Hepatocyte (in vitro differentiated cells): ENCODE measurements at regions not wholly inside any gene's neighbourhood (a gene's known extent, or its start where the extent isn't known, plus 50 kb on each side); places are given as distances from the start of the nearest gene placed in this dataset.
A peak's percentile ranks its signal among the peaks of the same experiment; 100 is the strongest.

ENCODE experiments used
- DNase-seq: peaks from one replicate; pipeline ENCODE4 v3.0.0-alpha.2; 2016; ENCODE audit warnings: low spot score
- H2AFZ ChIP-seq: fragments of 200-600 bp; sonication (generic); 2 replicates; pipeline ENCODE4 v1.6.0; 2016; ENCODE audit warnings: antibody characterized with exemption, mild to moderate bottlenecking
- H3K27ac ChIP-seq: fragments of 200-600 bp; sonication (generic); 2 replicates; pipeline ENCODE4 v1.5.1; 2016; ENCODE audit warnings: mild to moderate bottlenecking
- H3K27me3 ChIP-seq: fragments of 200-600 bp; sonication (generic); 2 replicates; pipeline ENCODE4 v1.6.1; 2016
- H3K36me3 ChIP-seq: fragments of 200-600 bp; sonication (generic); replicated peaks from 2 replicates; pipeline ENCODE4 v1.5.1; 2016; ENCODE audit warnings: low read depth; ENCODE audit not compliant: insufficient read depth
- H3K4me1 ChIP-seq: fragments of 200-600 bp; sonication (generic); 2 replicates; pipeline ENCODE4 v1.5.1; 2016; ENCODE audit warnings: mild to moderate bottlenecking, moderate library complexity; ENCODE audit not compliant: insufficient read depth
- H3K4me2 ChIP-seq: fragments of 200-600 bp; sonication (generic); 2 replicates; pipeline ENCODE4 v1.6.0; 2016
- H3K4me3 ChIP-seq: fragments of 200-600 bp; sonication (generic); 2 replicates; pipeline ENCODE4 v1.5.1; 2016; ENCODE audit warnings: mild to moderate bottlenecking
- H3K79me2 ChIP-seq: fragments of 200-600 bp; sonication (generic); 2 replicates; pipeline ENCODE4 v1.6.0; 2017; ENCODE audit warnings: mild to moderate bottlenecking
- H3K9me2 ChIP-seq: fragments of 200-600 bp; sonication (generic); replicated peaks from 2 replicates; pipeline ENCODE4 v1.6.0; 2017; ENCODE audit warnings: mild to moderate bottlenecking; ENCODE audit not compliant: insufficient read depth
- H3K9me3 ChIP-seq: fragments of 200-600 bp; sonication (generic); 2 replicates; pipeline ENCODE4 v1.5.1; 2016; ENCODE audit warnings: low read depth, mild to moderate bottlenecking
- H4K20me1 ChIP-seq: fragments of 200-600 bp; sonication (generic); 2 replicates; pipeline ENCODE4 v1.6.0; 2016; ENCODE audit warnings: mild to moderate bottlenecking; ENCODE audit not compliant: insufficient read depth, poor library complexity, severe bottlenecking
- EZH2 ChIP-seq: fragments of 200-600 bp; sonication (generic); IDR thresholded peaks from 2 replicates; pipeline ENCODE4 v1.6.1; 2016; ENCODE audit warnings: antibody characterized with exemption, mild to moderate bottlenecking, borderline replicate concordance
- EZH2phosphoT487 ChIP-seq: fragments of 200-600 bp; sonication (generic); IDR thresholded peaks from one replicate; pipeline ENCODE4 v1.6.1; 2018; ENCODE audit warnings: antibody characterized with exemption, mild to moderate bottlenecking, low read depth, moderate library complexity; ENCODE audit not compliant: unreplicated experiment, severe bottlenecking
- WGBS: methylation state at CpG from one replicate; pipeline ENCODE4 v1.1.6; 2016; ENCODE audit warnings: low lambda C conversion rate; ENCODE audit errors: missing lambda C conversion rate; 5-methylcytosine and 5-hydroxymethylcytosine counted together
- TF ChIP-seq, protein P1 (sequence below): fragments of 200-600 bp; sonication (generic); IDR thresholded peaks from 2 replicates; pipeline ENCODE4 v1.5.1; 2016; ENCODE audit warnings: antibody characterized with exemption, mild to moderate bottlenecking; ENCODE audit not compliant: poor library complexity

DNA sequence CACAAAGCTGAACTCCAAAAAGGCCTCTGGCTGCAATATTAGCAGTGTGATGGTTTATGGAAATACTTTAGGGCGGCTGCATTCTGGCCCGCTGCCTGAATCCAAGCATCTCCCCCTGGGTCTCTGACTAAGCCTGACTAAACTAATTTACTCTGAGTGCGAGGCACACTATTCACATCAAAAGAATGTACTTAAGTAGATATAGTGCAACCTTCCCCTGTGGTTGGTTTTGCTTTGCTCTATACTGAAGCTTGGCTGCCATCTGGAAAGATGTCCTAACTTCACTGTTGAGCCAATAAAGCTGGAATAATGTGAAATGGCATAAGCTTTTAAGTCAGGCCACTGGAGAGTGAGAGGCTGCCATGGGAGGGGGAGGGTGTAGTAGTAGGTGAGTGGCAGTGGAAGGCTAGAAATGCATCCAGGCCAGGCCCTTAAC, 321.6 kb downstream of the AASDHPPT start:
- WGBS, result 64% methylated on average over 3 of the region's 3 CpGs
- Histone ChIP-seq H3K4me2 (peak overlapping the region; percentile 13), H3K9me3 (no peaks in the 10 kb centered on the region), H3K79me2 (no peaks in the 10 kb centered on the region), H3K27me3 (no peaks in the 10 kb centered on the region), H3K27ac (peak overlapping the region; percentile 23), H2AFZ (no peak overlapping the region), H3K4me1 (peaks cover 6% of the 10 kb centered on the region), H3K4me3 (no peak overlapping the region), H3K36me3 (no peaks in the 10 kb centered on the region), H3K9me2 (no peaks in the 10 kb centered on the region), H4K20me1 (no peaks in the 10 kb centered on the region)
- no peak for TF ChIP-seq EZH2
- TF ChIP-seq, protein P1, sequence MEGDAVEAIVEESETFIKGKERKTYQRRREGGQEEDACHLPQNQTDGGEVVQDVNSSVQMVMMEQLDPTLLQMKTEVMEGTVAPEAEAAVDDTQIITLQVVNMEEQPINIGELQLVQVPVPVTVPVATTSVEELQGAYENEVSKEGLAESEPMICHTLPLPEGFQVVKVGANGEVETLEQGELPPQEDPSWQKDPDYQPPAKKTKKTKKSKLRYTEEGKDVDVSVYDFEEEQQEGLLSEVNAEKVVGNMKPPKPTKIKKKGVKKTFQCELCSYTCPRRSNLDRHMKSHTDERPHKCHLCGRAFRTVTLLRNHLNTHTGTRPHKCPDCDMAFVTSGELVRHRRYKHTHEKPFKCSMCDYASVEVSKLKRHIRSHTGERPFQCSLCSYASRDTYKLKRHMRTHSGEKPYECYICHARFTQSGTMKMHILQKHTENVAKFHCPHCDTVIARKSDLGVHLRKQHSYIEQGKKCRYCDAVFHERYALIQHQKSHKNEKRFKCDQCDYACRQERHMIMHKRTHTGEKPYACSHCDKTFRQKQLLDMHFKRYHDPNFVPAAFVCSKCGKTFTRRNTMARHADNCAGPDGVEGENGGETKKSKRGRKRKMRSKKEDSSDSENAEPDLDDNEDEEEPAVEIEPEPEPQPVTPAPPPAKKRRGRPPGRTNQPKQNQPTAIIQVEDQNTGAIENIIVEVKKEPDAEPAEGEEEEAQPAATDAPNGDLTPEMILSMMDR, result no peak
- no peak for TF ChIP-seq EZH2phosphoT487
- DNase-seq, result peak; percentile 74

DNA sequence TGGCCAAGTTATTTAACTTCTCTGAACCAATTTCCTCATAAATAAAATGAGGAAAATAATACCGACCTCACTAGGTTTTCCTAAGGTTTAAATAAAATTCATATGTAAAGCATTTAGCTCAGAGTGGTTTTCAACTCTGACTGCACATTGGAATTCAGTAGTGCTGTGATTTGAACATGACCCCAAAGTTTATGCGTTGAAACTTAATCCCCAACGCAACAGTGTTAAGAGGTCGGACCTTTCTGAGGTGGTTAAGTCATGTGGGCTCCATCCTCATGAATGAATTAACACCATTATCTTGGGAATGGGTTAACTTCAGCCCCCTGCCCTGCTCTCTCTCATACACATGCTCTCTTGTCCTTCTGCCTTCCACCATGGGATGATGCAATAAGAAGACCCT, 322.2 kb downstream of the AASDHPPT start:
- Histone ChIP-seq H2AFZ (no peak overlapping the region), H3K36me3 (no peaks in the 10 kb centered on the region), H3K79me2 (no peaks in the 10 kb centered on the region), H4K20me1 (no peaks in the 10 kb centered on the region), H3K9me2 (no peaks in the 10 kb centered on the region), H3K4me1 (peaks cover 6% of the 10 kb centered on the region), H3K27me3 (no peaks in the 10 kb centered on the region), H3K9me3 (no peaks in the 10 kb centered on the region), H3K4me2 (peak overlapping the region; percentile 13), H3K27ac (peak overlapping the region; percentile 23), H3K4me3 (no peak overlapping the region)
- WGBS, result 78% methylated on average over 4 of the region's 4 CpGs
- TF ChIP-seq EZH2phosphoT487, result no peak
- TF ChIP-seq EZH2, result no peak
- TF ChIP-seq, protein P1, result no peak
- DNase-seq, result no peak

DNA sequence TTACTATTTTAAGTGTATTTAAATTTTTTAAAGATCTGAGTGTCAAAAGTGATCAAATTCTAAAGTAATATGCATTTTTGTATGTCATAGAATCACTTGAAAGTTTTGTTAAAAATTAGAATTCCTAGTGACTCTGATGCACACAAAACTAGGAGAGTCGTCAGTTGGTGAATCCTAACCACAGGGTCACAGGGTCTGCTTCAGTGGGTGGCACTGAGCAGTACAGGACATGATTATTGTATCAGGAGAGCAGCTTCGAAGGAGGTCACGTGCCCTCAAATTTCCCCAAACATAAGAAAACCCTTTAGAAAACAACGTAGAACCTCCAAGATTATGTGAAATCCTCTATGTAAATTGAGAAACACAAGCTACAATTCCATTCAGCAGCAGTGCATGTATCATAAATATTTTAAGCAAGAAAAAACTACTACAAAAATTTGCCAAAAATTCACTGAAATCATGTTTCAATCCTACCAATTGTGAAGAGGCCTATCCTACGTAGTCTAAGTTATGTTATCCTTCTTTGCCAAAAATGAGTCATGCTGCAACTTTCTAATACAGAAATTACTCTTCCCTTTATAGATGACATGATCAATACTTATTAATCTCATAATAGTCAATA, 323.6 kb downstream of the AASDHPPT start:
- no peaks in the 10 kb centered on the region for H3K36me3 ChIP-seq
- WGBS, result 95% methylated on average over 5 of the region's 5 CpGs
- H3K4me2 ChIP-seq, result no peak overlapping the region
- no peak overlapping the region for H3K27ac ChIP-seq
- H3K4me1 ChIP-seq, result peaks cover 6% of the 10 kb centered on the region
- H3K27me3 ChIP-seq, result no peaks in the 10 kb centered on the region
- TF ChIP-seq, protein P1, result no peak
- TF ChIP-seq EZH2, result no peak
- no peak overlapping the region for H3K4me3 ChIP-seq
- H3K79me2 ChIP-seq, result no peaks in the 10 kb centered on the region
- no peak for DNase-seq
- no peaks in the 10 kb centered on the region for H3K9me2 ChIP-seq
- no peaks in the 10 kb centered on the region for H4K20me1 ChIP-seq
- H3K9me3 ChIP-seq, result no peaks in the 10 kb centered on the region
- H2AFZ ChIP-seq, result no peak overlapping the region

DNA sequence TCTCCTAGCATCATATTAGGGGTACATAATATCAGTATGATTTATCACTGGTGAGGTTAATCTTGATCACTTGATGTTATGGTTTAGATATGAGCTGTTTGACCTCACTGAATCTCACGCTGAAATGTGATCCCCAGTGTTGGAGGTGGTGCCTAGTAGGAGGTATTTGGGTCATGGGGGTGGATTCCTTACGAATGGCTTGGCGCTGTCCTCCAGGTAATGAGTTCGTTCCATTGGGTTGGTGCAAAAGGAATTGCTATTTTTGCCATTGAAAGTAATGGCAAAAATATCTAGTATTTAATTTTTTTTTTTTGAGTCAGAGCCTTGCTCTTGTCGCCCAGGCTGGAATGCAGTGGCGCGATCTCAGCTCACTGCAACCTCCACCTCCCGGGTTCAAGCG, 326.3 kb downstream of the AASDHPPT start:
- Histone ChIP-seq H4K20me1 (no peaks in the 10 kb centered on the region), H3K27ac (no peak overlapping the region), H3K36me3 (no peaks in the 10 kb centered on the region), H3K4me3 (no peak overlapping the region), H3K27me3 (no peaks in the 10 kb centered on the region), H3K79me2 (no peaks in the 10 kb centered on the region), H2AFZ (no peak overlapping the region), H3K9me2 (no peaks in the 10 kb centered on the region), H3K4me2 (no peak overlapping the region), H3K4me1 (no peaks in the 10 kb centered on the region), H3K9me3 (no peaks in the 10 kb centered on the region)
- DNase-seq, result no peak
- WGBS, result 96% methylated on average over 9 of the region's 9 CpGs
- TF ChIP-seq EZH2 (no peak), EZH2phosphoT487 (no peak)
- TF ChIP-seq, protein P1, result no peak
